ENCODE measurements at regions not wholly inside any gene's neighbourhood (a gene's known extent, or its start where the extent isn't known, plus 50 kb on each side); places are given as distances from the start of the nearest gene placed in this dataset.

GRCh38 chr5:167893271-167893670 is 398.2 kb upstream of the WWC1 start:
- H3K27ac ChIP-seq: no peak overlapping the region
- H3K27me3 ChIP-seq: peaks cover 0 to 3% of the 10 kb centered on the region in 2 donors
- TF ChIP-seq CTCF (IDR thresholded peaks at IDR 0.05): no peak
- H3K9me3 ChIP-seq: no peaks in the 10 kb centered on the region
- no peak overlapping the region for H3K4me3 ChIP-seq
- H3K36me3 ChIP-seq: no peaks in the 10 kb centered on the region
- intact Hi-C loops (cut with DNase I; ENCODE audit: low total_unique reads): no loop called here
- DNase-seq: no peak
- no peaks in the 10 kb centered on the region for H3K4me1 ChIP-seq

GRCh38 chr5:167894631-167895472 is 396.6 kb upstream of the WWC1 start:
- Histone ChIP-seq H3K9me3 (no peaks in the 10 kb centered on the region), H3K4me3 (no peak overlapping the region), H3K27me3 (peaks cover 0 to 6% of the 10 kb centered on the region in 2 donors), H3K36me3 (no peaks in the 10 kb centered on the region), H3K27ac (no peak overlapping the region), H3K4me1 (no peaks in the 10 kb centered on the region)
- no peak for DNase-seq
- TF ChIP-seq CTCF (IDR thresholded peaks at IDR 0.05): no peak
- intact Hi-C loops (cut with DNase I; ENCODE audit: low total_unique reads): no loop called here

GRCh38 chr5:167895899-167896659 is 395.4 kb upstream of the WWC1 start:
- Histone ChIP-seq H3K36me3 (no peaks in the 10 kb centered on the region), H3K27ac (no peak overlapping the region), H3K4me1 (no peaks in the 10 kb centered on the region), H3K4me3 (no peak overlapping the region), H3K9me3 (no peaks in the 10 kb centered on the region), H3K27me3 (peaks cover 0 to 6% of the 10 kb centered on the region in 2 donors)
- TF ChIP-seq CTCF (IDR thresholded peaks at IDR 0.05): no peak
- no peak for DNase-seq
- intact Hi-C loops (cut with DNase I; ENCODE audit: low total_unique reads): no loop called here

GRCh38 chr5:167896814-167897213 is 394.6 kb upstream of the WWC1 start:
- peaks cover 0 to 6% of the 10 kb centered on the region in 2 donors for H3K27me3 ChIP-seq
- DNase-seq: no peak
- intact Hi-C loops (cut with DNase I; ENCODE audit: low total_unique reads): no loop called here
- no peak overlapping the region for H3K27ac ChIP-seq
- H3K4me3 ChIP-seq: no peak overlapping the region
- H3K9me3 ChIP-seq: no peaks in the 10 kb centered on the region
- no peaks in the 10 kb centered on the region for H3K4me1 ChIP-seq
- H3K36me3 ChIP-seq: no peaks in the 10 kb centered on the region
- no peak for TF ChIP-seq CTCF (IDR thresholded peaks at IDR 0.05)

GRCh38 chr5:167897371-167897770 is 394.1 kb upstream of the WWC1 start:
- H3K9me3 ChIP-seq: no peaks in the 10 kb centered on the region
- no peak overlapping the region for H3K27ac ChIP-seq

More at GRCh38 chr5:167897371-167897770, 394.1 kb upstream of the WWC1 start:
- no peak for TF ChIP-seq CTCF (IDR thresholded peaks at IDR 0.05)
- Histone ChIP-seq H3K4me1 (no peaks in the 10 kb centered on the region), H3K36me3 (no peaks in the 10 kb centered on the region), H3K27me3 (peaks cover 0 to 6% of the 10 kb centered on the region in 2 donors), H3K4me3 (no peak overlapping the region)
- no peak for DNase-seq
- intact Hi-C loops (cut with DNase I; ENCODE audit: low total_unique reads): no loop called here

All from tibial artery (tissue), 4 donors.